ENCODE measurements at regions not wholly inside any gene's neighbourhood (a gene's known extent, or its start where the extent isn't known, plus 50 kb on each side); places are given as distances from the start of the nearest gene placed in this dataset.

GRCh38 chr11:109184376-109184775, 237.6 kb upstream of the C11orf87 start:
- no peak for DNase-seq

GRCh38 chr11:109192864-109193263, 229.1 kb upstream of the C11orf87 start:
- DNase-seq = no peak

- DNase-seq = no peak
These were observed 228.1 kb upstream of the C11orf87 start for GRCh38 chr11:109193880-109194279.

GRCh38 chr11:109196016-109196415, 226.0 kb upstream of the C11orf87 start:
- DNase-seq = no peak

- no peak for DNase-seq
These were observed 224.3 kb upstream of the C11orf87 start for GRCh38 chr11:109197656-109198055.

- DNase-seq = no peak
These were observed 218.8 kb upstream of the C11orf87 start for GRCh38 chr11:109203176-109203575.

GRCh38 chr11:109205312-109205711, 216.7 kb upstream of the C11orf87 start:
- no peak for DNase-seq

- DNase-seq = peak; percentile 73
These were observed 213.9 kb upstream of the C11orf87 start for GRCh38 chr11:109208121-109208520.

- no peak for DNase-seq
These were observed 212.4 kb upstream of the C11orf87 start for GRCh38 chr11:109209572-109209971.

- DNase-seq = no peak
These were observed 200.8 kb upstream of the C11orf87 start for GRCh38 chr11:109221190-109221589.

GRCh38 chr11:109222761-109223160, 199.2 kb upstream of the C11orf87 start:
- no peak for DNase-seq

- no peak for DNase-seq
These were observed 198.5 kb upstream of the C11orf87 start for GRCh38 chr11:109223451-109223850.

GRCh38 chr11:109229682-109230081, 192.3 kb upstream of the C11orf87 start:
- DNase-seq = no peak

GRCh38 chr11:109236188-109236587, 185.8 kb upstream of the C11orf87 start:
- no peak for DNase-seq

- no peak for DNase-seq
These were observed 185.3 kb upstream of the C11orf87 start for GRCh38 chr11:109236696-109237095.

- DNase-seq = no peak
These were observed 184.4 kb upstream of the C11orf87 start for GRCh38 chr11:109237636-109238035.

- no peak for DNase-seq
These were observed 179.9 kb upstream of the C11orf87 start for GRCh38 chr11:109241988-109242536.

GRCh38 chr11:109247071-109247470, 174.9 kb upstream of the C11orf87 start:
- no peak for DNase-seq

GRCh38 chr11:109249597-109249996, 172.4 kb upstream of the C11orf87 start:
- no peak for DNase-seq

GRCh38 chr11:109251230-109251629, 170.8 kb upstream of the C11orf87 start:
- DNase-seq = no peak

GRCh38 chr11:109264128-109264527, 157.9 kb upstream of the C11orf87 start:
- DNase-seq = no peak

GRCh38 chr11:109267293-109268095, 154.5 kb upstream of the C11orf87 start:
- no peak for DNase-seq

GRCh38 chr11:109275931-109276330, 146.1 kb upstream of the C11orf87 start:
- DNase-seq = peak; percentile 49

- DNase-seq = no peak
These were observed 136.5 kb upstream of the C11orf87 start for GRCh38 chr11:109285465-109285864.

- DNase-seq = no peak
These were observed 130.4 kb upstream of the C11orf87 start for GRCh38 chr11:109291553-109291952.

Measured in NCI-H2171 treated with DMSO at 0.1 percent for 48 hours (cell line).